ENCODE measurements at regions not wholly inside any gene's neighbourhood (a gene's known extent, or its start where the extent isn't known, plus 50 kb on each side); places are given as distances from the start of the nearest gene placed in this dataset.

GRCh38 chr5:107153283-107153682 is 517.5 kb downstream of the EFNA5 start:
- H2AFZ ChIP-seq (ENCODE audit: low read depth, low read length): no peak overlapping the region
- no peak overlapping the region for H3K27ac ChIP-seq (ENCODE audit: insufficient read depth, low read depth, low read length)
- no peak overlapping the region for H3K9ac ChIP-seq (replicated peaks; ENCODE audit: extremely low read depth, insufficient read depth, low read length)
- CTCF ChIA-PET: no interaction called here
- no peak for FAIRE-seq
- intact Hi-C loops (cut with micrococcal nuclease): no loop called here
- DNase-seq (ENCODE audit: low read depth, low spot score): no peak
- H3K9me1 ChIP-seq (replicated peaks; ENCODE audit: control insufficient read depth, extremely low read depth, insufficient read depth, low read length): no peaks in the 10 kb centered on the region
- no peaks in the 10 kb centered on the region for H3K27me3 ChIP-seq (ENCODE audit: control insufficient read depth in 2 of 2, insufficient read depth in 2 of 2, low read length in 2 of 2)
- no peak overlapping the region for H3K4me3 ChIP-seq (replicated peaks in 1 of 3; ENCODE audit: insufficient read depth in 1 of 3, low read depth in 1 of 3, low read length in 3 of 3)
- dilution Hi-C loops (cut with MboI; ENCODE audit: extremely low pct_ligation_motif_present, low sequenced_read_pairs): no loop called here
- no peak for TF ChIP-seq EZH2 (IDR thresholded peaks at IDR 0.05; ENCODE audit: borderline replicate concordance, low read depth, low read length, severe bottlenecking)
- TF ChIP-seq CTCF (IDR thresholded peaks at IDR 0.05; ENCODE audit: extremely low read depth in 1 of 2, insufficient read depth in 1 of 2, low read depth in 1 of 2, low read length in 2 of 2): no peak
- TF ChIP-seq POLR2A (IDR thresholded peaks at IDR 0.05; ENCODE audit: low read depth, low read length): no peak
- no peak for TF ChIP-seq POLR2AphosphoS5 (IDR thresholded peaks at IDR 0.05; ENCODE audit: insufficient read depth, low read depth, low read length)
- no peak for TF ChIP-seq MAX (IDR thresholded peaks at IDR 0.05; ENCODE audit: insufficient read depth, insufficient read length)
- H3K4me1 ChIP-seq (ENCODE audit: control insufficient read depth, extremely low read depth, insufficient read depth, low read length): no peaks in the 10 kb centered on the region
- H3K79me2 ChIP-seq (ENCODE audit: control insufficient read depth, insufficient read depth, low read length): no peaks in the 10 kb centered on the region
- no peak overlapping the region for H3K4me2 ChIP-seq (ENCODE audit: insufficient read depth, low read length)
- POLR2A ChIA-PET: no interaction called here
- H3K36me3 ChIP-seq (ENCODE audit: control insufficient read depth in 2 of 2, extremely low read depth in 1 of 2, insufficient read depth in 2 of 2, low read length in 2 of 2): no peaks in the 10 kb centered on the region
- no TSS peak for BruUV-seq (replicated peaks)
- H4K20me1 ChIP-seq (replicated peaks; ENCODE audit: control insufficient read depth, extremely low read depth, insufficient read depth, low read length): no peaks in the 10 kb centered on the region
- H3K9me3 ChIP-seq (replicated peaks; ENCODE audit: control insufficient read depth, insufficient read depth, low read length): no peaks in the 10 kb centered on the region

- intact Hi-C loops (cut with micrococcal nuclease): no loop called here
- Histone ChIP-seq H3K4me3 (replicated peaks in 1 of 3; ENCODE audit: insufficient read depth in 1 of 3, low read depth in 1 of 3, low read length in 3 of 3) (no peak overlapping the region), H3K9ac (replicated peaks; ENCODE audit: extremely low read depth, insufficient read depth, low read length) (no peak overlapping the region), H3K4me2 (ENCODE audit: insufficient read depth, low read length) (no peak overlapping the region), H3K9me1 (replicated peaks; ENCODE audit: control insufficient read depth, extremely low read depth, insufficient read depth, low read length) (no peaks in the 10 kb centered on the region), H3K9me3 (replicated peaks; ENCODE audit: control insufficient read depth, insufficient read depth, low read length) (no peaks in the 10 kb centered on the region), H3K36me3 (ENCODE audit: control insufficient read depth in 2 of 2, extremely low read depth in 1 of 2, insufficient read depth in 2 of 2, low read length in 2 of 2) (no peaks in the 10 kb centered on the region), H3K79me2 (ENCODE audit: control insufficient read depth, insufficient read depth, low read length) (no peaks in the 10 kb centered on the region), H3K27me3 (ENCODE audit: control insufficient read depth in 2 of 2, insufficient read depth in 2 of 2, low read length in 2 of 2) (no peaks in the 10 kb centered on the region), H4K20me1 (replicated peaks; ENCODE audit: control insufficient read depth, extremely low read depth, insufficient read depth, low read length) (no peaks in the 10 kb centered on the region), H3K4me1 (ENCODE audit: control insufficient read depth, extremely low read depth, insufficient read depth, low read length) (no peaks in the 10 kb centered on the region), H2AFZ (ENCODE audit: low read depth, low read length) (no peak overlapping the region), H3K27ac (ENCODE audit: insufficient read depth, low read depth, low read length) (no peak overlapping the region)
- CTCF ChIA-PET: no interaction called here
- POLR2A ChIA-PET: no interaction called here
- DNase-seq (ENCODE audit: low read depth, low spot score) (no peak), FAIRE-seq (no peak)
- dilution Hi-C loops (cut with MboI; ENCODE audit: extremely low pct_ligation_motif_present, low sequenced_read_pairs): no loop called here
- BruUV-seq (replicated peaks): no TSS peak
- TF ChIP-seq MYC (IDR thresholded peaks at IDR 0.05; ENCODE audit: low read depth, low read length): no peak
- no peak for TF ChIP-seq GATA2 (IDR thresholded peaks at IDR 0.05; ENCODE audit: insufficient read depth, insufficient read length, low read depth, low read length)
- no peak for TF ChIP-seq POLR2AphosphoS5 (IDR thresholded peaks at IDR 0.05; ENCODE audit: insufficient read depth, low read depth, low read length)
- no peak for TF ChIP-seq CTCF (IDR thresholded peaks at IDR 0.05; ENCODE audit: extremely low read depth in 1 of 2, insufficient read depth in 1 of 2, low read depth in 1 of 2, low read length in 2 of 2)
- TF ChIP-seq FOS (IDR thresholded peaks at IDR 0.05; ENCODE audit: borderline replicate concordance, insufficient read depth, low read length): no peak
- no peak for TF ChIP-seq MAX (IDR thresholded peaks at IDR 0.05; ENCODE audit: insufficient read depth, insufficient read length)
- no peak for TF ChIP-seq POLR2A (IDR thresholded peaks at IDR 0.05; ENCODE audit: low read depth, low read length)
- no peak for TF ChIP-seq EZH2 (IDR thresholded peaks at IDR 0.05; ENCODE audit: borderline replicate concordance, low read depth, low read length, severe bottlenecking)
- TF ChIP-seq JUN (IDR thresholded peaks at IDR 0.05; ENCODE audit: borderline replicate concordance, insufficient read depth, insufficient read length, low read depth): no peak
Observed at GRCh38 chr5:107149243-107150005, 521.3 kb downstream of the EFNA5 start.

Measured in endothelial cell of umbilical vein (primary cell).